ENCODE measurements at regions not wholly inside any gene's neighbourhood (a gene's known extent, or its start where the extent isn't known, plus 50 kb on each side); places are given as distances from the start of the nearest gene placed in this dataset.

DNA sequence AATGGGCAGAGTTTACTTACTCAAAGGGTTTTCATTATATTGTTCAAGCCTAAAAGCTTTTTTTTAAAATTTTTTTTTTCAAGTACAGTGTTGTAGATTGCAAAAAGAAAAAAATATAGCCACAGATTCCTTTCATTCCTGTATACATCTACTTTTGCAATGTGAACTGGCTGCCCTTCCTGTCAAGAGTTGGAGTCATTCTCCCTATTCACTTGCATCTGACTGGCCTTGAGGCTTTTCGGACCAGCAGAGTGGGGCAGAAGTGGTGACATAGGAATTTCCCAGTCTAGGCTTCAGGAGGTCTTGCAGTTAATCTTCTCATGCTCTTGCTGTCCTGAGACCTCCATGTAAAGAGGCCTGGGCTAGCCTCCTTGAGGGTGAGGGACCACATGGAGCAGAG is 218.3 kb upstream of the CFAP20DC start:
- TF ChIP-seq, protein P1, sequence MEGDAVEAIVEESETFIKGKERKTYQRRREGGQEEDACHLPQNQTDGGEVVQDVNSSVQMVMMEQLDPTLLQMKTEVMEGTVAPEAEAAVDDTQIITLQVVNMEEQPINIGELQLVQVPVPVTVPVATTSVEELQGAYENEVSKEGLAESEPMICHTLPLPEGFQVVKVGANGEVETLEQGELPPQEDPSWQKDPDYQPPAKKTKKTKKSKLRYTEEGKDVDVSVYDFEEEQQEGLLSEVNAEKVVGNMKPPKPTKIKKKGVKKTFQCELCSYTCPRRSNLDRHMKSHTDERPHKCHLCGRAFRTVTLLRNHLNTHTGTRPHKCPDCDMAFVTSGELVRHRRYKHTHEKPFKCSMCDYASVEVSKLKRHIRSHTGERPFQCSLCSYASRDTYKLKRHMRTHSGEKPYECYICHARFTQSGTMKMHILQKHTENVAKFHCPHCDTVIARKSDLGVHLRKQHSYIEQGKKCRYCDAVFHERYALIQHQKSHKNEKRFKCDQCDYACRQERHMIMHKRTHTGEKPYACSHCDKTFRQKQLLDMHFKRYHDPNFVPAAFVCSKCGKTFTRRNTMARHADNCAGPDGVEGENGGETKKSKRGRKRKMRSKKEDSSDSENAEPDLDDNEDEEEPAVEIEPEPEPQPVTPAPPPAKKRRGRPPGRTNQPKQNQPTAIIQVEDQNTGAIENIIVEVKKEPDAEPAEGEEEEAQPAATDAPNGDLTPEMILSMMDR (IDR thresholded peaks at IDR 0.05 in 4 of 5, conservative IDR thresholded peaks at IDR 0.05 in 1 of 5) = no peak
- TF ChIP-seq POLR2A (IDR thresholded peaks at IDR 0.05) = no peak

Measured in gastrocnemius medialis (tissue), 4 donors.